ENCODE measurements at regions not wholly inside any gene's neighbourhood (a gene's known extent, or its start where the extent isn't known, plus 50 kb on each side); places are given as distances from the start of the nearest gene placed in this dataset.

DNA sequence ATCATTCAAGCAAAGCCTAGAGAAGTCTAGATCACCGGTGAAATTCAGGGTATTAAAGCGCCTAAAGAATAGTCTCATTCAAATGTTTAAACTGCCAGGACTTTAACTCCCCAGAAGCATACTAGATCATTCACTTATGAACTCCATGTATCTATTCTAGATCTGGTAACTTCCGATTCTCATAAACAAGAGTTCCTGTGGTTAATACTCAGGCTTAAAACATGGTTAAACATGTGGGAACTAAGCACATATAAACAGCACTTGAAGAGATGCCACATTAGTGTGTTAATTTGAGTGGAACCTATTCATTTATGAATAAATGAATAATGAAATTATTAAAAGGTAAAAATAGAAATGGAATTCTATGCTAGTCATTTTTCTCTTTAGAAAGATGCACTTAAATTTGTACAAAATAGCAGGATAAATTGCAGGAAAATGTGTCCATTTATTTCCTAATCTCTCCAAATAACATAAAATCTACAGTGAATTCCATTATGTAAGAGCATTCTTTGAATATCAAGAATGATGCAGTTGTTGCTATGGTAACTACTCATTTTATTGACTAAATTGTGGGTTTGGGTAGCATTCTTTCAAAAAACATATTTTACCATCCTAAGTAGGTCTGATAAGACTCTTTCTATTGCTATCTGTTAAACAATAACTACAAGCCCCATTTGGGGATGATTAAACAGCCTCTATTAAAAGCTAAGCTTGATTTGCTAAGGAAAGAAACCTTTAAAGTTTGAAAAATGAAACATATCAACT is 147.6 kb upstream of the TMEM168 start:
- TF ChIP-seq TCF12 (IDR thresholded peaks at IDR 0.05) (no peak), TEAD4 (IDR thresholded peaks at IDR 0.05; ENCODE audit: borderline replicate concordance, insufficient read depth) (no peak), CTCF (IDR thresholded peaks at IDR 0.05) (no peak), USF1 (IDR thresholded peaks at IDR 0.05; ENCODE audit: borderline replicate concordance, low read depth) (no peak)

Measured in SK-N-SH (cell line).